ENCODE measurements at regions not wholly inside any gene's neighbourhood (a gene's known extent, or its start where the extent isn't known, plus 50 kb on each side); places are given as distances from the start of the nearest gene placed in this dataset.

DNA sequence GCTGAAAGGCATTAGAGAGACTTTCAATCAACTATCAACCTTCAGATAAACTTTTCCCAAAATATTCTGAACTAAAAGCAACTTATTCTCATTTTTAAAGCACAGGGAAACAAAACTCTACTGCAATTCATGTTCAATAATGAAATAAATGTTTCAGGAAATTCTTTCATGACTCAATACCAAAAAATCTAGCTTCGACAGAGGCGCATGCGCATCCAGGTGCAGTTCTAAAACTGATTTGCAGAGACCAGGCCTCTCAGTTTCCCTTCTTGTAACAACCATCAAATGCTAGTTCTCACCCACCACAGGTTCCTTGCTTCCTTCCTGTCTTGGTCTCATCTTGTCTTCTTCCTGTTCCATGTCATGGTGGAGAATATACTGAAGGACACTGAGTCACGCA, 55.3 kb upstream of the NRBF2 start:
- Histone ChIP-seq H3K36me3 (ENCODE audit: control insufficient read depth, insufficient read depth, low read length) (no peaks in the 10 kb centered on the region), H3K4me3 (ENCODE audit: extremely low read depth, insufficient read depth, low read length, poor library complexity, severe bottlenecking) (no peak overlapping the region), H3K27ac (ENCODE audit: low read depth, low read length, severe bottlenecking) (no peak overlapping the region), H3K9me3 (ENCODE audit: control insufficient read depth, low read length) (no peaks in the 10 kb centered on the region), H3K4me1 (ENCODE audit: control insufficient read depth, insufficient read depth, low read length, poor library complexity, severe bottlenecking) (no peaks in the 10 kb centered on the region)
- WGBS, 2 experiments (ENCODE audit: insufficient coverage in 2 of 2): 91 to 96% methylated on average over 3 to 4 of the region's 4 CpGs

DNA sequence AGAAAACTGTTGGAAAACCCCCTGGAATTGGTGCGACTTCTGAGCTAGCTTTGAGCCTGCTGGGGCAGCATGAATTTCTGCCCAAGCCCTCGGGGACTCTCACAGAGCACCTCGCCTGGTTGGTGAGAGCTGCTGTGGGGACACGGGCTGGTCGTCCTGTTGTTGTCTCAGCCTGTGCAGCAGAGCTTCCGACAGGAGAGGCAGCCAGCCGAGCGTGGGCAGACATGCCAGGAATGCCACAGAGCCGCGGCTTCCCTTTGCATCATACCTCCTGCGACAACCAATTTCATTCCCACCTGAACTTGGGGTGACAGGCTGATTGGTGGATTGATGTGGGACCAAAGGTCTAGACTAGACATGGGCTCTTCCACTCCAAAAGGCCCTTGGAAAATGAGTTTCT, 60.2 kb upstream of the NRBF2 start:
- 83 to 92% methylated on average over 9 to 11 of the region's 11 CpGs for WGBS, 2 experiments (ENCODE audit: insufficient coverage in 2 of 2)
- H3K9me3 ChIP-seq (ENCODE audit: control insufficient read depth, low read length): no peaks in the 10 kb centered on the region
- H3K4me3 ChIP-seq (ENCODE audit: extremely low read depth, insufficient read depth, low read length, poor library complexity, severe bottlenecking): no peak overlapping the region
- H3K27ac ChIP-seq (ENCODE audit: low read depth, low read length, severe bottlenecking): no peak overlapping the region
- H3K4me1 ChIP-seq (ENCODE audit: control insufficient read depth, insufficient read depth, low read length, poor library complexity, severe bottlenecking): no peaks in the 10 kb centered on the region
- H3K36me3 ChIP-seq (ENCODE audit: control insufficient read depth, insufficient read depth, low read length): no peaks in the 10 kb centered on the region

DNA sequence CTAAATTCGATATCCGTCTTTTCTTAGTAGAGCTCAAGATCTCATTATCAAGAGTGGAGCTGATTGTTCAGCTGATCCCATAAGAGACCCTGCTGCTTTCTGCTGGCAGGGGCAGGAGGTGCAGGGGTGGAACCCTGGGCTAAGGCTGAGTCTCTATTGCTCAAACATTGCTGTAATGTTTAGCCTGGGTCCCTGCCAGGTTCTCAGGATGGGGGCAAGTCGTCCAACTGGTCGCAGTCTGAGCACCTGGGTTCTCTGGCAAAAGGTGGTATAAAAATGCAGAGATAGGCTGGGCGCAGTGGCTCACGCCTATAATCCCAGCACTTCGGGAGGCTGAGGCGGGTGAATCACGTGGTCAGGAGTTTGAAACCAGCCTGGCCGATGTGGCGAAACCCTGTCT, 62.0 kb upstream of the NRBF2 start:
- Histone ChIP-seq H3K4me1 (ENCODE audit: control insufficient read depth, insufficient read depth, low read length, poor library complexity, severe bottlenecking) (no peaks in the 10 kb centered on the region), H3K36me3 (ENCODE audit: control insufficient read depth, insufficient read depth, low read length) (no peaks in the 10 kb centered on the region), H3K27ac (ENCODE audit: low read depth, low read length, severe bottlenecking) (no peak overlapping the region), H3K4me3 (ENCODE audit: extremely low read depth, insufficient read depth, low read length, poor library complexity, severe bottlenecking) (no peak overlapping the region), H3K9me3 (ENCODE audit: control insufficient read depth, low read length) (no peaks in the 10 kb centered on the region)
- 78 to 87% methylated on average over 5 to 9 of the region's 11 CpGs for WGBS, 2 experiments (ENCODE audit: insufficient coverage in 2 of 2)

DNA sequence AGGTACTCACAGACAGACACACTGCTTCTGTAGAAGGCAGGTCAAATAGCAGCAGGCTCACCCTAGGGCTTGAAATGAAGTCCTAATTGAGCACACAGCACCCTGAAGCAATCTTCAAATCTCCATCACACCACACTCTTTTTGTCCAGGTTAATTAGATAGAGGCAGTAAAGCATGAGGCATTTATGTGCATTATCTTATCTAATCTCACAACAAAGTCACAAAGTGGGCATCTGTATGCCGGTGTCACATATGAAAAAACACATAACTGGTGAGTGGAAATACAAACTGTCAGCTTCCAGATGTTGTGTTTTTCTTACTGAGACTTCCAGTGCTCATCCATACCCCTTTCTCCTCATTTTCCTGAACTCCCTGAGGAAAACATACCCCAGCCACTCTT, 63.8 kb upstream of the NRBF2 start:
- no peak overlapping the region for H3K27ac ChIP-seq (ENCODE audit: low read depth, low read length, severe bottlenecking)
- H3K9me3 ChIP-seq (ENCODE audit: control insufficient read depth, low read length): no peaks in the 10 kb centered on the region
- no peaks in the 10 kb centered on the region for H3K36me3 ChIP-seq (ENCODE audit: control insufficient read depth, insufficient read depth, low read length)
- 86% methylated on average over 1 of the region's 1 CpG; no CpG with 5 or more reads in 1 of the 2 experiments for WGBS, 2 experiments (ENCODE audit: insufficient coverage in 2 of 2)
- no peak overlapping the region for H3K4me3 ChIP-seq (ENCODE audit: extremely low read depth, insufficient read depth, low read length, poor library complexity, severe bottlenecking)
- H3K4me1 ChIP-seq (ENCODE audit: control insufficient read depth, insufficient read depth, low read length, poor library complexity, severe bottlenecking): peaks cover 6% of the 10 kb centered on the region

DNA sequence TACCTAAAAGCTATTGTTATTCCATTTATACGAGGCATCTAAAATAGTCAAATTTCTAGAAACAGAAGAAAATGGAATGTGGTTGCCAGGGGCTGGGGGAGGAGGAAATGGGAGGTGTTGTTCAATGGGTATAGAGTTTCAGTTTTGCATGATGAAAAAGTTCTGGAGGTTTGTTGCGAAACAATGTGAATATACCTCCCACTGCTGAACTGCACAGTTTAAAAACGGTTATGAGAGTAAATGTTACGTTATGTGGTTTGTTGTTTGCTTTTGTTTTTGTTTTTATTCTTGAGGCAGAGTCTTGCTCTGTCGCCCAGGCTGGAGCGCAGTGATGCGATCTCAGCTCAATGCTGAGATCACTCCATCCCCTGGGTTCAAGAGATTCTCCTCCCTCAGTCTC, 64.9 kb upstream of the NRBF2 start:
- peaks cover 11% of the 10 kb centered on the region for H3K4me1 ChIP-seq (ENCODE audit: control insufficient read depth, insufficient read depth, low read length, poor library complexity, severe bottlenecking)
- no peaks in the 10 kb centered on the region for H3K9me3 ChIP-seq (ENCODE audit: control insufficient read depth, low read length)
- 81 to 89% methylated on average over 3 of the region's 7 CpGs for WGBS, 2 experiments (ENCODE audit: insufficient coverage in 2 of 2)
- no peak overlapping the region for H3K4me3 ChIP-seq (ENCODE audit: extremely low read depth, insufficient read depth, low read length, poor library complexity, severe bottlenecking)
- H3K36me3 ChIP-seq (ENCODE audit: control insufficient read depth, insufficient read depth, low read length): no peaks in the 10 kb centered on the region
- no peak overlapping the region for H3K27ac ChIP-seq (ENCODE audit: low read depth, low read length, severe bottlenecking)

DNA sequence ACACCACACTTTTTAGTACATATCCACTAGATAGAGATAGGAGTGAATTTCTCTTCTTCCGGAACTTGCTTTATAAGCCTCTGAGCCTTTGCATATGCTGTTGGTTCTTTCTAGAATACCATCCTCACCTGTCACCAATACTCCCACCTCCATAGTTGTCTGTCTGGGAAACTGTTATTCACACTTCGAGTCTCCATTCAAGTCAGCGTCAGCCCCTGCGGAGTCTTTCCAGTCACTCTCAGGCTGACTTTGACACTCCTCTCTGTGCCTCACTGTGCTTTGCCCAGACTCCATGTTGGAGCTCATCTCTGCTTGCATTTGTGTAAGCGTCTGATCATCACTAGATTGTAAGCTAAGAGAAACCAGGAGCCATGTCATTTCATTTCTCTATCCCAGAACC, 66.5 kb upstream of the NRBF2 start:
- H3K9me3 ChIP-seq (ENCODE audit: control insufficient read depth, low read length): no peaks in the 10 kb centered on the region
- H3K27ac ChIP-seq (ENCODE audit: low read depth, low read length, severe bottlenecking): no peak overlapping the region
- no peak overlapping the region for H3K4me3 ChIP-seq (ENCODE audit: extremely low read depth, insufficient read depth, low read length, poor library complexity, severe bottlenecking)
- 89 to 100% methylated on average over 3 to 4 of the region's 5 CpGs for WGBS, 2 experiments (ENCODE audit: insufficient coverage in 2 of 2)
- H3K36me3 ChIP-seq (ENCODE audit: control insufficient read depth, insufficient read depth, low read length): no peaks in the 10 kb centered on the region
- H3K4me1 ChIP-seq (ENCODE audit: control insufficient read depth, insufficient read depth, low read length, poor library complexity, severe bottlenecking): peaks cover 11% of the 10 kb centered on the region

DNA sequence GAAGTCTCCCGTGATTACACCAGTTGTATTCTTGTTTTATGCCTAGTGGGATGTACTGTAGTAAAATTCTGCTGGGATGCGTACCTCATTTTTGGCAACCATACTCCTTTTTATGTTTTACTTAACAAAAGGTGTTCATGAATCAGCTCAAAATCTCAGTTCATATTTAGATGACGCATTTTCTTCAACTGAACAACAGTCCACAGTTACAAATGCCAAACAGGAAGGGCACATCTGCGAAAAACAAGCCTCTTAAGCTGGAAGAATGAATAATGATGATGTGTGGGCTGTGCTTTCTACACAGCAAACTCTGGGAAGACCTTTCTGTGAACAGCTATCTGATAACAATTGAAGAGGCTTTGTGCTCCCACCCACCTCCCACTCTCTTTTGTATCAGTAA, 68.4 kb upstream of the NRBF2 start:
- Histone ChIP-seq H3K27ac (ENCODE audit: low read depth, low read length, severe bottlenecking) (peak overlapping the region; percentile 49), H3K4me3 (ENCODE audit: extremely low read depth, insufficient read depth, low read length, poor library complexity, severe bottlenecking) (no peak overlapping the region), H3K4me1 (ENCODE audit: control insufficient read depth, insufficient read depth, low read length, poor library complexity, severe bottlenecking) (peaks cover 11% of the 10 kb centered on the region), H3K9me3 (ENCODE audit: control insufficient read depth, low read length) (no peaks in the 10 kb centered on the region), H3K36me3 (ENCODE audit: control insufficient read depth, insufficient read depth, low read length) (no peaks in the 10 kb centered on the region)
- 80% methylated on average over 2 of the region's 4 CpGs; no CpG with 5 or more reads in 1 of the 2 experiments for WGBS, 2 experiments (ENCODE audit: insufficient coverage in 2 of 2)

DNA sequence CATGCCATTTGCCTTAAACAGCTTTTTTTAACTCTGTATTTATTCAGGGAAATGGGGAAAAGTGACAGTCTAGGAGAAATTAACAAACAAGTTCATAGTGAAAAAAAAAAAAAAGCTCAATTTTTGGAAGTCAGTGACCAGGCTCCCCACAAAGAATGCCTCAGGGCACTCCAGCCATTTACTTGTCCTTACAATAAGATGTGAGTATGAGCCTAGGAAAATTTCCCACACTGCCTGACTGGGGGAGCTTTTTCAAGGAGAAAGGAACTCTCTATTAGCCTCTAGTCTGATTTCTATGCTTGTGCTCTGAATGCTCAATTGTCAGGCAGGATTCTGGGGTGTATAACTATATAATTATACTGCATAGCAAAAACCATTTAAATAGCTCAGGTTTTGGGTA, 74.9 kb upstream of the NRBF2 start:
- Histone ChIP-seq H3K4me1 (ENCODE audit: control insufficient read depth, insufficient read depth, low read length, poor library complexity, severe bottlenecking) (peaks cover 7% of the 10 kb centered on the region), H3K4me3 (ENCODE audit: extremely low read depth, insufficient read depth, low read length, poor library complexity, severe bottlenecking) (no peak overlapping the region), H3K36me3 (ENCODE audit: control insufficient read depth, insufficient read depth, low read length) (no peaks in the 10 kb centered on the region), H3K27ac (ENCODE audit: low read depth, low read length, severe bottlenecking) (peak overlapping the region; percentile 41), H3K9me3 (ENCODE audit: control insufficient read depth, low read length) (no peaks in the 10 kb centered on the region)

DNA sequence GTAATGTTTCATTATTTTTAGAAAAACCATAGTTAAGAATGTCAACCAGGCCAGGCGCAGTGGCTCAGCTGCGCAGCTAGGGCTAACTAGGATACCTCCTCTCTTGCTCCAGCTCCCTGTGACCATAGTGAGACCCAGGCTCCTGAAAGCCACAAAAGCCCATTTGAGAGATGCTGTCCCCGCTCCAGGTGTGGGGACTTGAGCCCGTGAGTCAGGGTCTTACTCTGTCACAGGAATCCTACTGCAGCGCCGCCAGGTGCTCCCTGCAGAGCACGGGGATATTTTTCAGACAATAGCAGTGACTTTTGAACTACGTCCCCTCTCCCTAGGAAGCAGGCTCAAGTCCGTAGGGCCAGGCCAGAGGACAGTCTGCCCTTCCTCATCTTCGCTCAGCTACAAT, 75.6 kb upstream of the NRBF2 start:
- H3K9me3 ChIP-seq (ENCODE audit: control insufficient read depth, low read length): no peaks in the 10 kb centered on the region
- H3K36me3 ChIP-seq (ENCODE audit: control insufficient read depth, insufficient read depth, low read length): no peaks in the 10 kb centered on the region
- no peak overlapping the region for H3K4me3 ChIP-seq (ENCODE audit: extremely low read depth, insufficient read depth, low read length, poor library complexity, severe bottlenecking)
- H3K27ac ChIP-seq (ENCODE audit: low read depth, low read length, severe bottlenecking): peak overlapping the region; percentile 41
- 86 to 87% methylated on average over 9 of the region's 10 CpGs for WGBS, 2 experiments (ENCODE audit: insufficient coverage in 2 of 2)
- H3K4me1 ChIP-seq (ENCODE audit: control insufficient read depth, insufficient read depth, low read length, poor library complexity, severe bottlenecking): peaks cover 7% of the 10 kb centered on the region

DNA sequence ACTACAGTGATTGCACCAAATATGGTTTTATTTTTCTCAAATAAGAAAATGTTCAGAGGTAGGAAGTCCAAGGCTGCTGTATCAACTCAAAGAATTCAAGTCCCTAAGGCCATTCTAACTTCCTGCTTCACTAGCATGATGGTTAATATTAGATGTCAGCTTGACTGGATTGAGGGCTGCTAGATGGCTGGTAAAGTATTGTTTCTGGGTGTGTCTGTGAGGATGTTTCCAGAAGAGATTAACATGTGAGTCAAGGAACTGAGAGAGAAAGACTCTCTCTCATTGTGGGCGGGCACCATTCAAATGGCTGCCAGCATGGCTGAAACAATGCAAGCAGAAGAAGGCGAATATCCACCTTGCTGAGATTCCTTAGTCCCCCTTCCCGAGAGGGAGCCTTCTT, 77.4 kb upstream of the NRBF2 start:
- Histone ChIP-seq H3K9me3 (ENCODE audit: control insufficient read depth, low read length) (no peaks in the 10 kb centered on the region), H3K36me3 (ENCODE audit: control insufficient read depth, insufficient read depth, low read length) (no peaks in the 10 kb centered on the region), H3K4me3 (ENCODE audit: extremely low read depth, insufficient read depth, low read length, poor library complexity, severe bottlenecking) (no peak overlapping the region), H3K4me1 (ENCODE audit: control insufficient read depth, insufficient read depth, low read length, poor library complexity, severe bottlenecking) (peaks cover 7% of the 10 kb centered on the region), H3K27ac (ENCODE audit: low read depth, low read length, severe bottlenecking) (no peak overlapping the region)
- WGBS, 2 experiments (ENCODE audit: insufficient coverage in 2 of 2): 74 to 96% methylated on average over 3 of the region's 3 CpGs

DNA sequence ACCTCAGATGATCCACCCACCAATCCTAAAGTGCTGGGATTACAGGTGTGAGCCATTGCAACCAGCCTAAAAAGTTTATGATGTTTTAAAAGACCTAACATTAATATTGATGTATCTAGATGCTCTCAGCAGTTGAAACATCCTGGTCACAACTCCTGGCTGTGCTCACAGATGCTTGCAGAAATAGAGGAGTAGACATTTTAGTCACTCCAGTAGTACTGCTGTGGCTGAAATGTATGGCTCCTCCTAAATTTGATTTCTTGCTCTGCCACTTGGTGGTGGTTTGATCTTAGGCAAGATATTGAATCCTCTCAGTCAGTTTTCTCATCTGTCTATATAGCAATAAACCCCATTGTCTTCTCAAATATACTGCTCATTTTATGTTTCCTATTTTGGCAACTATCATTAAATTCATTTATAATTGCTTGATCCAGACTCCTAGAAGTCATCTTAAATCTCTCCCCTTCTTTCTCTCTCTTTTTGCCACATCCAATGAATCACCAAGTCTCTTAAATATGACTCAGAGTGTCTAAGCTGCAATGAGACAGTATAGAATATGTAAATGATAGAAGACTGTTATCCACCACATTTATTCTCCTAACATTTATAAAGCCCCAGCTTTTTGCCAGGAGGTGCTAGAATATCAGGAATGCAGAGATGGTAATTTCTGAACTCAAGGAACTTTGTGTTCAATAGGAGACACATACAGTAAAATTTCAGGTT, 78.1 kb upstream of the NRBF2 start:
- H3K9me3 ChIP-seq (ENCODE audit: control insufficient read depth, low read length): no peaks in the 10 kb centered on the region
- peaks cover 7% of the 10 kb centered on the region for H3K4me1 ChIP-seq (ENCODE audit: control insufficient read depth, insufficient read depth, low read length, poor library complexity, severe bottlenecking)
- no peak overlapping the region for H3K27ac ChIP-seq (ENCODE audit: low read depth, low read length, severe bottlenecking)
- H3K4me3 ChIP-seq (ENCODE audit: extremely low read depth, insufficient read depth, low read length, poor library complexity, severe bottlenecking): no peak overlapping the region
- no peaks in the 10 kb centered on the region for H3K36me3 ChIP-seq (ENCODE audit: control insufficient read depth, insufficient read depth, low read length)
